Panc1 (cell line): ENCODE measurements at regions not wholly inside any gene's neighbourhood (a gene's known extent, or its start where the extent isn't known, plus 50 kb on each side); places are given as distances from the start of the nearest gene placed in this dataset.

Experiments
- ATAC-seq: fragments of 200-7000 bp; cut with Tn5 transposase; 2 replicates; pipeline ENCODE4 v1.9.1; 2020; ENCODE audit warnings: mild to moderate bottlenecking, moderate library complexity
- BruUV-seq: library from RNA; stranded (reverse); fragments of 400-500 nt; replicated peaks from 2 replicates; lab custom pipeline; 2021; lab: Mats Ljungman, UMichigan
- CTCF ChIA-PET: fragments of 300-600 bp; sonication (Branson Sonifier 250); formaldehyde crosslinking; loops from one replicate; lab custom pipeline; 2022; ENCODE audit warnings: antibody characterized with exemption; lab: Charles Lee
- POLR2A ChIA-PET: fragments of 300-600 bp; sonication (Branson Sonifier 250); formaldehyde crosslinking; loops from one replicate; lab custom pipeline; 2022; ENCODE audit warnings: antibody characterized with exemption; lab: Charles Lee
- DNase-seq: peaks from one replicate; pipeline ENCODE4 v3.0.0-alpha.2; 2010; ENCODE audit warnings: low read depth, low spot score
- H3K27ac ChIP-seq: 2 replicates; pipeline ENCODE4 v1.5.1; 2011; ENCODE audit warnings: mild to moderate bottlenecking, low read length, inconsistent platforms
- H3K27me3 ChIP-seq: fragments of 200-500 bp; sonication (Bioruptor generic); 2 replicates; pipeline ENCODE4 v1.6.0; 2014; ENCODE audit warnings: low read length, inconsistent platforms; ENCODE audit not compliant: control insufficient read depth, insufficient read depth
- H3K36me3 ChIP-seq: fragments of 200-500 bp; sonication (Bioruptor generic); 2 replicates; pipeline ENCODE4 v1.5.1; 2014; ENCODE audit warnings: inconsistent platforms, mild to moderate bottlenecking, low read length, moderate library complexity; ENCODE audit not compliant: control insufficient read depth, insufficient read depth
- H3K4me1 ChIP-seq: 2 replicates; pipeline ENCODE4 v1.5.1; 2011; ENCODE audit warnings: inconsistent platforms, mild to moderate bottlenecking, low read length, moderate library complexity; ENCODE audit not compliant: control insufficient read depth, insufficient read depth
- H3K4me3 ChIP-seq, 2 experiments: 2 replicates each; pipeline ENCODE4 v1.5.1; 2011 to 2012; ENCODE audit warnings: low read depth in 2 of 2, low read length in 2 of 2, mild to moderate bottlenecking in 2 of 2, inconsistent platforms in 1 of 2, moderate library complexity in 1 of 2
- H3K9me3 ChIP-seq: fragments of 200-500 bp; sonication (Bioruptor generic); 2 replicates; pipeline ENCODE4 v1.5.1; 2014; ENCODE audit warnings: low read depth, mild to moderate bottlenecking, inconsistent platforms, low read length, moderate library complexity; ENCODE audit not compliant: control insufficient read depth, insufficient read depth
- POLR2AphosphoS5 ChIP-seq: IDR thresholded peaks from 2 replicates; pipeline ENCODE4 v1.6.1; 2012; ENCODE audit warnings: mild to moderate bottlenecking, low read depth, low read length, moderate library complexity
- SIN3A ChIP-seq: IDR thresholded peaks from 2 replicates; pipeline ENCODE4 v1.6.1; 2012; ENCODE audit warnings: low read depth, mild to moderate bottlenecking, low read length, moderate library complexity, borderline replicate concordance; ENCODE audit not compliant: insufficient read depth
- TCF7L2 ChIP-seq: IDR thresholded peaks from 2 replicates; pipeline ENCODE4 v1.6.1; 2011; ENCODE audit warnings: mild to moderate bottlenecking, low read depth, low read length, inconsistent platforms
- in situ Hi-C: cut with HindIII; loops from 2 replicates; pipeline ENCODE4 v1.10.0; 2016; ENCODE audit warnings: low sequenced_read_pairs, low pct_unique_long_range_greater_than_20kb
- intact Hi-C: fragments of 100-400 bp; cut with micrococcal nuclease; formaldehyde crosslinking; loops from one replicate; pipeline ENCODE4 v1.10.0; 2022; ENCODE audit not compliant: unreplicated experiment
- TF ChIP-seq, protein P1 (sequence below): fragments of 450-650 bp; IDR thresholded peaks from 2 replicates; pipeline ENCODE4 v1.5.1; 2017; ENCODE audit warnings: mild to moderate bottlenecking
- TF ChIP-seq, protein P2 (sequence below), 2 experiments: IDR thresholded peaks; 2 replicates each; pipeline ENCODE4 v1.6.1; 2011 to 2012; ENCODE audit warnings: low read depth in 2 of 2, control low read depth in 1 of 2, low read length in 1 of 2, mild to moderate bottlenecking in 1 of 2, moderate library complexity in 1 of 2; ENCODE audit not compliant: insufficient read depth in 1 of 2

DNA sequence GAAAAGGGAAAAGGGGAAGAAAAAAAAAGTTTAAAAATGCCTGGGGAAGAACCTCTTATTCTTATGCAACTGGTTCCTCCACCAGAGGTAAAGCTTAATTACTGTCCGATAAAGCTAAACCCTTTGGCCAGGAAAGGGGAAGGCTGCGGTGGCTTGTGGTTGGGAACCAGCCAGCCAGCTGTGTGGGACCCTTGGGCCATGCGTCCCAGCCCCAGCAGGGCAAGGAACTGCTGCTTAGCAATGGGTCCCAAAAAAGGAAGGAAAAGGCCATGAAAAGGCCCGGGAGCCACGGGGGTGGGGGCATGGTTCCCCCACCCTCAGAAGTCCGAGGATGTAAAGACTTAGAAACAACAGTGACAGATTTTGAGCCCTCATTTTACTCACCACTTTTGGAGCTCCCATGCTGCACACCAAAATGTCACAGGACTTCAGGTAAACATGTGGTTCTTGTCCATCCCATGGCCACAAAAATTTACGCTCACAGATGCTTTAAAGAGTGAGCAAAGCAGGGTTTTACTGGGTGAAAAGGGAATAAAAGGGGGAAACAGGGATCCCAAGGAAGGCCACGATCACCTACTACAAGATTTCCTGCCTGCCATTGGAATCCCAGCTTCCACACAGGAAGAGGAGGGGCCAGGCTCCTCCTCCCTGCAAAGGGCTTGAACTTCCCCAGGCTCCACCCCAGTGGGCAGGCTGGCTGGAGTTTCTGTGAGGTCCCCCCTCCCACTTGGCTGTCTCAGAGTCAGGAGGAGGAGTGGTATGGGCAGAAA is 1234.7 kb upstream of the GJE1 start:
- POLR2A ChIA-PET, result no interaction called here
- DNase-seq, result no peak
- no TSS peak for BruUV-seq
- Histone ChIP-seq H3K27me3 (no peaks in the 10 kb centered on the region), H3K9me3 (peaks cover 15% of the 10 kb centered on the region; the same call in 1 of the 2 replicates), H3K4me1 (no peaks in the 10 kb centered on the region), H3K4me3 (peak overlapping the region in 1 of 2 experiments; percentile 21; a peak in 1 of 4 replicates), H3K36me3 (peaks cover 2% of the 10 kb centered on the region), H3K27ac (no peak overlapping the region)
- in situ Hi-C loops (no loop called here), intact Hi-C loops (no loop called here)
- ATAC-seq, result no peak
- no peak for TF ChIP-seq SIN3A
- no peak for TF ChIP-seq TCF7L2
- no peak for TF ChIP-seq POLR2AphosphoS5
- TF ChIP-seq, protein P1, sequence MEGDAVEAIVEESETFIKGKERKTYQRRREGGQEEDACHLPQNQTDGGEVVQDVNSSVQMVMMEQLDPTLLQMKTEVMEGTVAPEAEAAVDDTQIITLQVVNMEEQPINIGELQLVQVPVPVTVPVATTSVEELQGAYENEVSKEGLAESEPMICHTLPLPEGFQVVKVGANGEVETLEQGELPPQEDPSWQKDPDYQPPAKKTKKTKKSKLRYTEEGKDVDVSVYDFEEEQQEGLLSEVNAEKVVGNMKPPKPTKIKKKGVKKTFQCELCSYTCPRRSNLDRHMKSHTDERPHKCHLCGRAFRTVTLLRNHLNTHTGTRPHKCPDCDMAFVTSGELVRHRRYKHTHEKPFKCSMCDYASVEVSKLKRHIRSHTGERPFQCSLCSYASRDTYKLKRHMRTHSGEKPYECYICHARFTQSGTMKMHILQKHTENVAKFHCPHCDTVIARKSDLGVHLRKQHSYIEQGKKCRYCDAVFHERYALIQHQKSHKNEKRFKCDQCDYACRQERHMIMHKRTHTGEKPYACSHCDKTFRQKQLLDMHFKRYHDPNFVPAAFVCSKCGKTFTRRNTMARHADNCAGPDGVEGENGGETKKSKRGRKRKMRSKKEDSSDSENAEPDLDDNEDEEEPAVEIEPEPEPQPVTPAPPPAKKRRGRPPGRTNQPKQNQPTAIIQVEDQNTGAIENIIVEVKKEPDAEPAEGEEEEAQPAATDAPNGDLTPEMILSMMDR, result no peak
- TF ChIP-seq, protein P2, sequence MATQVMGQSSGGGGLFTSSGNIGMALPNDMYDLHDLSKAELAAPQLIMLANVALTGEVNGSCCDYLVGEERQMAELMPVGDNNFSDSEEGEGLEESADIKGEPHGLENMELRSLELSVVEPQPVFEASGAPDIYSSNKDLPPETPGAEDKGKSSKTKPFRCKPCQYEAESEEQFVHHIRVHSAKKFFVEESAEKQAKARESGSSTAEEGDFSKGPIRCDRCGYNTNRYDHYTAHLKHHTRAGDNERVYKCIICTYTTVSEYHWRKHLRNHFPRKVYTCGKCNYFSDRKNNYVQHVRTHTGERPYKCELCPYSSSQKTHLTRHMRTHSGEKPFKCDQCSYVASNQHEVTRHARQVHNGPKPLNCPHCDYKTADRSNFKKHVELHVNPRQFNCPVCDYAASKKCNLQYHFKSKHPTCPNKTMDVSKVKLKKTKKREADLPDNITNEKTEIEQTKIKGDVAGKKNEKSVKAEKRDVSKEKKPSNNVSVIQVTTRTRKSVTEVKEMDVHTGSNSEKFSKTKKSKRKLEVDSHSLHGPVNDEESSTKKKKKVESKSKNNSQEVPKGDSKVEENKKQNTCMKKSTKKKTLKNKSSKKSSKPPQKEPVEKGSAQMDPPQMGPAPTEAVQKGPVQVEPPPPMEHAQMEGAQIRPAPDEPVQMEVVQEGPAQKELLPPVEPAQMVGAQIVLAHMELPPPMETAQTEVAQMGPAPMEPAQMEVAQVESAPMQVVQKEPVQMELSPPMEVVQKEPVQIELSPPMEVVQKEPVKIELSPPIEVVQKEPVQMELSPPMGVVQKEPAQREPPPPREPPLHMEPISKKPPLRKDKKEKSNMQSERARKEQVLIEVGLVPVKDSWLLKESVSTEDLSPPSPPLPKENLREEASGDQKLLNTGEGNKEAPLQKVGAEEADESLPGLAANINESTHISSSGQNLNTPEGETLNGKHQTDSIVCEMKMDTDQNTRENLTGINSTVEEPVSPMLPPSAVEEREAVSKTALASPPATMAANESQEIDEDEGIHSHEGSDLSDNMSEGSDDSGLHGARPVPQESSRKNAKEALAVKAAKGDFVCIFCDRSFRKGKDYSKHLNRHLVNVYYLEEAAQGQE (IDR thresholded peaks at IDR 0.05; ENCODE audit: insufficient read depth in 1 of 2, low read depth in 2 of 2, low read length in 1 of 2), result no peak
- CTCF ChIA-PET, result no interaction called here

DNA sequence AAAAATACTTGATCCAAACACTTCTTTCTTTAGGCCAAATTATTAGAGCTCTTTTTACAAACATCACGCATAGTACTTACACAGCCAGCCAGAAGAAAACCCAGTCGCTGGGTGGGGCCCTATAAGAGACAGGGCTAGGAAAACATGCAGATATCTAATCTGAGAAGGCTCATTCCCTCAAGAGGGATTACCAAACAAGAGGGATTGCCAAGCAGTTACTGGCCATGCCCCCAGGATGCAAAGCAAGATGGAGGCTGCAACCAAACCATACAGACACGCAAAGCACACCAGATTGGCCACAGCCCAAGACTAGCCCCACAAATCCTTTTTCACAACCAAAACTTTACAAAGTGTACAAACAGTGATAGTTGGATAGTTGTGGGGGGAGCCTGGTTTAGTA is 1235.4 kb upstream of the GJE1 start:
- intact Hi-C loops, result no loop called here
- Histone ChIP-seq H3K27ac (no peak overlapping the region), H3K4me3 (peak overlapping the region in 1 of 2 experiments; percentile 21; a peak in 1 of 4 replicates), H3K9me3 (peaks cover 15% of the 10 kb centered on the region; the same call in 1 of the 2 replicates), H3K27me3 (no peaks in the 10 kb centered on the region), H3K36me3 (peaks cover 2% of the 10 kb centered on the region), H3K4me1 (no peaks in the 10 kb centered on the region)
- no TSS peak for BruUV-seq
- no peak for ATAC-seq
- TF ChIP-seq SIN3A, result no peak
- TF ChIP-seq, protein P2 (IDR thresholded peaks at IDR 0.05; ENCODE audit: insufficient read depth in 1 of 2, low read depth in 2 of 2, low read length in 1 of 2), result no peak
- TF ChIP-seq TCF7L2, result no peak
- TF ChIP-seq POLR2AphosphoS5, result no peak
- TF ChIP-seq, protein P1, result no peak
- ChIA-PET POLR2A (no interaction called here), CTCF (no interaction called here)
- no peak for DNase-seq
- in situ Hi-C loops, result no loop called here
